Neutrophil (primary cell): ENCODE measurements at regions not wholly inside any gene's neighbourhood (a gene's known extent, or its start where the extent isn't known, plus 50 kb on each side); places are given as distances from the start of the nearest gene placed in this dataset.

Experiments used
- H3K27ac ChIP-seq: fragments of 200-600 bp; sonication (generic); 2 replicates; pipeline ENCODE4 v1.5.1; 2016; ENCODE audit warnings: mild to moderate bottlenecking, moderate library complexity
- H3K27me3 ChIP-seq: fragments of 200-600 bp; sonication (generic); 2 replicates; pipeline ENCODE4 v1.6.0; 2016; ENCODE audit warnings: mild to moderate bottlenecking
- H3K36me3 ChIP-seq: fragments of 200-600 bp; sonication (generic); 2 replicates; pipeline ENCODE4 v1.5.1; 2017
- H3K4me1 ChIP-seq, 2 experiments: fragments of 200-600 bp in 1 of 2; sonication (generic) in 1 of 2; 1 replicate in 1 of 2; 2 replicates in 1 of 2; pipeline versions ENCODE4 v1.5.1 to v1.6.1; 2013 to 2016; ENCODE audit warnings: low read depth in 1 of 2, low read length in 1 of 2, mild to moderate bottlenecking in 1 of 2, moderate library complexity in 1 of 2; ENCODE audit not compliant: control insufficient read depth in 1 of 2, insufficient read depth in 1 of 2
- H3K4me3 ChIP-seq, 2 experiments: fragments of 200-600 bp in 1 of 2; sonication (generic) in 1 of 2; 1 replicate in 1 of 2; 2 replicates in 1 of 2; pipeline ENCODE4 v1.5.1; 2013 to 2016; ENCODE audit warnings: low read depth in 1 of 2, low read length in 1 of 2, mild to moderate bottlenecking in 1 of 2, moderate library complexity in 1 of 2
- H3K9me3 ChIP-seq: fragments of 200-600 bp; sonication (generic); 2 replicates; pipeline ENCODE4 v1.5.1; 2016
- CTCF ChIP-seq: fragments of 200-600 bp; sonication (generic); IDR thresholded peaks from 2 replicates; pipeline ENCODE4 v1.5.1; 2016; ENCODE audit warnings: antibody characterized with exemption

GRCh38 chr6:147055821-147056392, 148.3 kb upstream of the STXBP5 start:
- H3K27me3 ChIP-seq = no peaks in the 10 kb centered on the region

GRCh38 chr6:147057188-147057587, 147.0 kb upstream of the STXBP5 start:
- H3K36me3 ChIP-seq = no peaks in the 10 kb centered on the region
- H3K27me3 ChIP-seq = no peaks in the 10 kb centered on the region
- no peak overlapping the region for H3K27ac ChIP-seq
- no peak for TF ChIP-seq CTCF
- no peaks in the 10 kb centered on the region for H3K9me3 ChIP-seq
- peaks cover 3 to 5% of the 10 kb centered on the region in 2 experiments for H3K4me1 ChIP-seq
- no peak overlapping the region for H3K4me3 ChIP-seq

More at GRCh38 chr6:147055821-147056392, 148.3 kb upstream of the STXBP5 start:
- Histone ChIP-seq H3K4me3 (no peak overlapping the region), H3K36me3 (no peaks in the 10 kb centered on the region), H3K27ac (no peak overlapping the region), H3K9me3 (no peaks in the 10 kb centered on the region), H3K4me1 (peaks cover 3 to 5% of the 10 kb centered on the region in 2 experiments)
- no peak for TF ChIP-seq CTCF

GRCh38 chr6:147057705-147058342, 146.4 kb upstream of the STXBP5 start:
- H3K4me3 ChIP-seq = no peak overlapping the region
- TF ChIP-seq CTCF = no peak
- H3K36me3 ChIP-seq = no peaks in the 10 kb centered on the region
- H3K27ac ChIP-seq = no peak overlapping the region
- H3K27me3 ChIP-seq = no peaks in the 10 kb centered on the region
- H3K4me1 ChIP-seq = peaks cover 3 to 5% of the 10 kb centered on the region in 2 experiments
- H3K9me3 ChIP-seq = no peaks in the 10 kb centered on the region

GRCh38 chr6:147058786-147059385, 145.3 kb upstream of the STXBP5 start:
- Histone ChIP-seq H3K27me3 (no peaks in the 10 kb centered on the region), H3K4me1 (peaks cover 3 to 5% of the 10 kb centered on the region in 2 experiments), H3K4me3 (no peak overlapping the region), H3K27ac (no peak overlapping the region), H3K9me3 (no peaks in the 10 kb centered on the region), H3K36me3 (no peaks in the 10 kb centered on the region)
- no peak for TF ChIP-seq CTCF

- TF ChIP-seq CTCF = no peak
- no peak overlapping the region for H3K4me3 ChIP-seq
- H3K4me1 ChIP-seq = no peaks in the 10 kb centered on the region
- H3K9me3 ChIP-seq = no peaks in the 10 kb centered on the region
- no peaks in the 10 kb centered on the region for H3K36me3 ChIP-seq
- no peaks in the 10 kb centered on the region for H3K27me3 ChIP-seq
- no peak overlapping the region for H3K27ac ChIP-seq
These were observed 143.6 kb upstream of the STXBP5 start for GRCh38 chr6:147060636-147061035.
